AML-193 (cell line): ENCODE measurements at regions not wholly inside any gene's neighbourhood (a gene's known extent, or its start where the extent isn't known, plus 50 kb on each side); places are given as distances from the start of the nearest gene placed in this dataset.

ENCODE experiments used
- DNase-seq, 2 experiments: peaks; one replicate each; lab custom pipeline; 2025; lab: John Stamatoyannopoulos, UW

DNA sequence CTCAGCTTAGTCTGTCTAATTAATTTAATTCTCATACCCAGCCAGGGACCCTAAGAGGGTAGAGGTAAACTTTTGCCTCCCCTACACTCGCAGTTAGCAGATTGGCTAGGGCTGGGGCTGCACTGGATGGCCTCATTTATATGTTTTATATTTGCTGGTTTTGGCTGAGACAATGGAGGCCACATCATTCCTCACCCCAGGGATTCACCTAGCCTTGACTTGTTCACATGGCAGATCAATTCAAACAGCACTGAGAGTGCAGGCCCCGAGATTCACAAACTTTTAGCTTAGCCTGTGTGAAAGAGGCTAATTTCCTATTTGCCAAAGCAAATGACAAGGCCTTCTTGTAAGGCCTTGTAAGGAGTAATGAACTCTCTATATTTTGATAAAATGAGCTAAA, 844.4 kb downstream of the ARAP2 start:
- no peak for DNase-seq

DNA sequence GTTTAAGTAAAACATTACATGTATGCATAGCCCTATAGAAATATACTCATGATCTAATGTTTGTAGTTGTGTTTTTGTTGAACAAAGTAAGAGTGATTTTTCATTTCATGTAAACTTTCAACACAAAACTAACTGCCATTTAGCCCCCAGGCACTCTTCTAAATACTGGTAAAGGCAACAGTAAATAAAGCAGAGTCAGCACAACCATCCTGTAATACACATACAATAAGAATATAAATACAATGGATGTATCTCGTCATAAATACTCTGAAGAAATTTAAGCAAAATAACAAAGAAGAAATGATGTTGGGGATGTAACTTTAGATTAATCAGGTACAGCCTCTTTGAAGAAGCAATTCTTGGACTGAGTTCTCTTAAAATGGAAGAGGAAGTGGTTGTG, 821.2 kb downstream of the ARAP2 start:
- DNase-seq = no peak

DNA sequence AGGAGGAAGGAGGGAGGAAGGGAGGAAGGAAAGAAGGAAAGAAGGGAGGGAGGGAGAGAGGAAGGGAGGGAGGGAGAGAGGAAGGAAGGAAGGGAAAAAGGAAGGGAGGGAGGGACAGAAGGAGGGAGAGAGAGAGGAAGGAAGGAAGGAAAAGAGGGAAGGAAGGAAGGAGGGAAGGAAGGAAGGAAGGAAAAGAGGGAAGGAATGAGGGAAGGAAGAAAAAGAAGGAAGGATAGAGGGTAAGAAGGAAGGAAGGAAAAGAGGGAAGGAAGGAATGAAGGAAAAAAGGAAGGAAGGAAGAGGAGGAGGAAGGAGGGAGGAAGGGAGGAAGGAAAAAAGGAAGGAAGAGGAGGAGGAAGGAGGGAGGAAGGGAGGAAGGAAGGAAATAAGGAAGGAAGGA, 796.8 kb downstream of the ARAP2 start:
- DNase-seq = no peak

DNA sequence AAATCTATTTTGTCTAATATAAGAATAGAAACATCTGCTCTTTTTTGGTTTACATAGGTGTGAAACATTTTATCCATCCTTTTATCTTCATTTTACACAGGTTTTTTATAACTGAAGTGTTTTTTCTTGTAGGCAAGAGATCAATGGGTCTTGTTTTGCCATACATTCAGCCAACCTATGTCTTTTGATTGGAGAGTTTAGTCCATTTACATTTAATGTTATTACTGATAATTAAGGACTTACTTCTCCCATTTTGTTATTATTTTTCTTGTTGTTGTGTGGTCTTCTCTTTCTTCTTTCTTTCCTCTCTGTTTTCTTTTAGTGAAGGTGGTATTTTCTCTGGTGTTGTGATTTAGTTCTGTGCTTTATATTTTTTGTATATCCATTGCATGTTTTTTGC, 785.3 kb downstream of the ARAP2 start:
- no peak for DNase-seq

DNA sequence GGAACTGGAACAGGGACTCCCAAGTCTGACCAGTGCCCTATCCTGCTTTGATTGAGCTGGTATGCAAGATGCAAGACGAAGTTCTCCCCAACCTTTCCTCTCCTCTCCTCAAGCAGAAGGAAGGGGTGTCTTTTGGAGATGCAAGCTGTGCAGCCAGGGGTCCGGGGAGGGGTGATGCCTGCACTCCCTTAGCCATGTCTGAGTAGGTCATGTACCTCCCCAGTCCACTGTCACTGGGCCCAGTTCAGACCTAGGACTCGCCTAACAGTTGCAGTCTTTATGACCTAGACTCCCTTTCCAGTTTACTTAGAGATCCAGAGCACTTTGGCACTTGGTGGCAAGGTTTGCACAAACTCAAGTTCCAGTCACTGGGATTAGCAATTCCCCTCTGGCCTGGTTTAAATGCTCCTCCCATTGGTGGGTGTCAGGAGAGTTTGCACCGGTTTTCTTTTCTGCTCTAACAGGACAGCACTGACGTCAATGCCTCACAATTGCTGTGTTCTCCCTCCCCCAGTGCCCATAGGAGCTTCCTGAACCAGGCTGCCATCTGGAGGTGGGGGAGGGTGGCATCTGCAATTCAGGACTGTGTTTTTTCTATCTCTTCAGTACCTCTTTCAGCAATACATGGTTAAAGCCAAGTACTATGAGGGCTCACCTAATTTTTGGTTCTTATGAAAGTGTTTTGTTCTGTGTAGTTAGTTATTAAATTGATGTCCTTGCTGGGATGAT, 782.2 kb downstream of the ARAP2 start:
- no peak for DNase-seq

DNA sequence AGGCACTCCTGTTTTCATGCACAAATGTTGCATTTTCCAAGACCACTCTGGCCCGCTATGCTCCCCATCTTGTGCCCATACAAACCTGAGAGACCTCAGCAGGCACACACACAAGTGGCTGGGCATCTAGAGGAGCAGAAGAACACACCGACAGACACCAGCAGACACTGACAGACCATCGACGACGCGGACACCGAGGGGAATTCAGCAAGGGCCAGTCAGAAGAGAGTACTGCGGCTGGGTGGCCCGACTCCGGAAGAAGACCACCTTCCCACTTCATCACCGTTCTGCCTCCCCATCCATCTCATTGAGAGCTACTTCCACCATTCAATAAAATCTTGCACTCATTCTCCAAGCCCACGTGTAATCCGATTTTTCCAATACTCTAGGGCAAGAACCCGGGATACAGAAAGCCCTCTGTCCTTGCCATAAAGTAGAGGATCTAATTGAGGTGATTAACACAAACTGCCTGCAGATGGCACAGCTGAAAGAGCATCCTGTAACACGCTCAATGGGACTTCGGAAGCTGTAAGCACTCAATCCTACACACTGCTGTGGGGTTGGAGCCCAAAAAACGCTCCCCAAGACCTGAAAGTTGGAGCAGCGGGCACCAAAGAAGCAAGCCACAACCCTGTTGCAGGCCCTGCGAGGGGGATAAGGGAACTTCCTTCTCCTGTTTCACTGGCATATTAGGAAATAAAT, 780.9 kb downstream of the ARAP2 start:
- DNase-seq = no peak

DNA sequence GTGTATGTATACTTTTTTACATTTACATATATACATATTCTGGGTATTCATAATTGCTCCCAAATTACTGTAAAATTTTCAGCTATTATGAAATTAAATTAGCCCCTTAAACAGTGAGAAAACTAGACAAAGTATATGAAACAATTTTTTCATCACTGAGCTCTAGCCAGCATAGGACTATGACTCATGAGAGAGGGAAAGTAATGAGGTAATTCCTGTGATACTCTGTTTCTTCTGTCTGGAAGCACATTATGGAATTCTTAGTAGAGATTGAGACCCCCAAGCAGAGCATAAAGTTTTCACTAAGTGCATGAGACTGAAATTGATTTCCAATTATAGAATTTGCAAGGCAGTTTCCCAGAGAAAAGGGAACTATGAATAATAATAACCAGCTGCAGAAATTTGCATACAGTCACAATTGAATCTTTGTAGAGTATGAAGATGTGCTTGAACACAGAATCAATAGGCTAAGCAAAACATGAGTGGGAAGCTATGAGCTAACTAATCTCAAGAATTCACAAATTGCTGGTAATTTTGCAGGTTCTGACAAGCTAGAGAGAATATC, 779.3 kb downstream of the ARAP2 start:
- DNase-seq = no peak

DNA sequence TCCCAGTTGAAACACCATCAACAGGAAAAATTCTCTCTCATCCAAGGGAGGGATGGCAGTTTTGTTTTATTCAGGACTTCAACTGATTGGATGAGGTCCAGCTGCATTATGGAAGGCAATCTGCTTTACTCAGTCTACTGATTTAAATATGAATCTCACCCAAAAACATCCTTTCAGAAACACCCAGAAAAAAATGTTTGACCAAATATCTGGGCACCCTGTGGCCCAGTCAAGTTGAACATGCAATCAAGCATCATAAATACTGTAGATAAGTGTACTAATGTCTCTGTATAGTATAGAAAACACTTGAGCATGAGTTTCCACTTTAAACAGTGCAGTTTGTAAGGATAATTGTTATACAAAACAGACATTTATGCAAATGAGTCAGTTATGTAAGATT, 753.2 kb downstream of the ARAP2 start:
- no peak for DNase-seq

DNA sequence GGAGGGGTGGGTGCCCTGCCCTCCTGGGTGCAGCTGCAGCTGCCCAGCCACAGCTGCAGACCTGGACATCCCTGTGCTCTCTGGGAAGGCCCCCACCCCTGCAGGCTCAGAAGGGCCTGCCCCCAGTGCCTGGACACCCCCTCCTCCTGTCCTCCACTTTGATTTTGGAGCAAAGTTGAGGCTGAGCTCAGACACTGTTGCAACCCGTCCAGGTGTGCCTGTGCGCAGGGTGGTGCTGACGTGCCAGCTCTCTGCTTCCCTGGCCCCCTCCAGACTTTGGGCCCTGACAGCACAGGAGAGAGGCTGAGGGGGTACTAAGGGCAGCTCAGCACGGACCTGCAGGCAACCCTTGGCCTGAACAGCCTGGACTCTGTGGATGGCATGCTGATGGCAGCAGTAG, 750.3 kb downstream of the ARAP2 start:
- no peak for DNase-seq

DNA sequence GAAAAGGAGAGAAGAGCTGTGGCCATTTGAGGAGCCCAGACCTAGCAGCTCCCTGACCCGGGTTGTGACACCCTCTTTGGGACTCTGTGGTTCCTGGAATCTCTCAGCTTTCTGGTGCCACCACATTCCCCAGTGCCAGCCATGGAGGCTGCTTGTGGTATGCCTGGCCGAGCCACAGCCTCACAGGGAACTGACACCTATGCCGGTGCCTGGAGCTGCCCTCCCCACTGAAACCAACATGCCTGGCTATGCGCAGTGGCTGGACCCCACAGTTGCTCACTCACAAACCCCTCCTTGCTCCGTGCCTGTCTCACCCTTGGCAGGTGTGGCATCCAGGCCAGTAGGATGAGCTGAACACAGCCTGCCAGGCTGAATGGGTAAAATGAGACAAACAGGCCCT, 749.4 kb downstream of the ARAP2 start:
- no peak for DNase-seq

DNA sequence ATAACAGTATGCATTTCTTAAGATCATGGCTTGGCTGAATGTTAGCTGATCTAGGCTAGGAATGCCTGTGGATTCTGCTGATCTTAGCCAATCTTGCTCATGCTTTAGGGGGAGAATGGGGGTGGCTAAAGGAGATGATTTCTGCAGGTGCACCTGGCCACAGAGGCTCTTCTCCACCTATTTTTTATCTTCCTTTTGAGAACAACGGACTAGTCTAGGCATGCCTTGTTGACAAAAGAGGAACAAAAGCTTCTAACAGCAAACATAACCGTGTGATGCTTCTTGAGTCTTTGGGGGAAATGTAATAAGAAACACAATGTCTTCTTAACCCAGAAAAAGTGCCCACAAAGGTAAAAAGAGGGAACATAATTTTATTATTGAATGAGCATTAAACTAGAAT, 743.5 kb downstream of the ARAP2 start:
- no peak for DNase-seq

DNA sequence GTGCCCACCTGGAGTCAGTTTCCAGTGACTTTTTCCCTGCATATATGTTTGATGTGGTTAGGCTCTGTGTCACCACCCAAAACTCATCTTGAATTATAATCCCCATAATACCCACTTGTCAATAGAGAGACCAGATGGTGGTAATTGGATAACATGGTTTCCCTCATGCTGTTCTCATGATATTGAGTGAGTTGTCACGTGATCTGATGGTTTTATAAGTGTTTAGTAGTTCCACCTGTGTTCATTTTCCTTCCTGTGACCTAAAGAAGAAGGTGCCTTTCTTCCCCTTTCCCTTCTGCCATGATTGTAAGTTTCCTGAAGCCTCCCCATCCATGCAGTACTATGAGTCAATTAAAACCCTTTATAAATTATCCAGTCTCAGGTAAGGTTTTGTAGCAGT, 740.9 kb downstream of the ARAP2 start:
- DNase-seq = no peak

DNA sequence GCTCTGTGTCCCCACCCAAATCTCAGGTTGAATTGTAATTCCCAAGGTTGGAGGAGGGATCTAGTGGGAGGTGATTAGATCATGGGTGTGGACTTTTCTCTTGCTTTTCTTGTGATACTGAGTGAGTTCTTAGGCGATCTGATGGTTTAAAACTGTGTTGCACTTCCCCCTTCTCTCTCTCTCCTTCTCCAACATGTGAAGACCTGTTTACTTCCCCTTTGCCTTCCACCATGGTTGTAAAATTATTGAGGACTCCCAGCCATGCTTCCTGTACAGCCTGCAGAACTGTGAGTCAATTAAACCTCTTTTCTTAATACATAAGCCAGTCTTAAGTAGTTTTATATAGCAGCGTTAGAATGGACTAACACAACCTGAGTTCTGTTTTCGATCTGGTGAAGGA, 738.2 kb downstream of the ARAP2 start:
- DNase-seq = no peak

DNA sequence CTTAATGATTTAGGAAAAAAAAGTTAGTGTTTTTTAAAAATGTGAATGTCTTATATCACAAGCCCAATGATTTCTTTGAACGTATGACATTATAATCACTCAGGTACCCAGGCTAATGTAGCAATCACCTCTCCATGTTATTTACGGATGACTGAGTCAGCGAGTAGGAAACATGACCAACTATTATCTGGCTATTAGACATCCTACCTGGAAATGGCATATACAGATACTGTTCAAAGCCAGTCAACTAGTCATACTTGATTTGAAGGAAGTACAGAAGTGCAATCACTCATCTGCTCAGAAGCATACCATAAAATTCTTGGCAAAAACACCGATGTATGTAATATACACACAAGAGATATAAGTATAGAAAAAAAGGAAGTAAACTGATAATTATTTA, 732.5 kb downstream of the ARAP2 start:
- no peak for DNase-seq

DNA sequence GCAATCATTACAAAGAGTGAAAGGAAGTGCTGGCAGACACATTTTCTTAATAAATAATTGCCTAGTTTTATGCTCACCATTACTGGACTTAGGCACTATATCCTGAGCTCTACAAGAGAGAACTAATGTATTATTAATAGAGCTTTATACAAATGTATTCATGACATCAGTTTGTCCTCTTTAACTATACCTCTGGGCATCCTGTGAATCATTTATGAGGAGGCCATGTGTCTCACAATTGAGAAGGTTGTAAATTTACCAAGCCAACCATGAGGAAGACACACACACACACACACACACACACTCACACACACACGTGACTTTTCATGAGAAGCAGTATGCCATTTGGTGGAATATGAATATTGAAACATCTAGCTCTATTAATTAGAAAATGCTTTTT, 728.2 kb downstream of the ARAP2 start:
- no peak for DNase-seq

DNA sequence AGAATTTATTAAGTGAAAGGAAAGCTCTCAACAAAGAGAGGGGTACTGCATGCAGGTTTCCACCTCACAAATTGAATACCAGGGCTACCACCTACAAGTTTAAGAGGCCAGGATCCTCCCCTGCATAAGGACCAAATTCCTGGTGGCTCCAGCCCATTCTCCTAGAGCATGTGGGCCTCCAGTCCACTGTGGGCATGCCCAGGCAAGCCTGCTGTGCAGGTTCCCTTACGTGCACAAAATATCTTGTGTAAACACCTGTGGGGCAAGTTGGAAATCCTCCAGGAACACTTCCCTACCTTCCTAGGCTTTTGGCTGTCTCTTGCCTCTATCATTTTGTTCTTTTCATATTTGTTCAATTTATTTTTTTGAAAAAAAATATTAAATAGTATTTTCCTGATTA, 724.3 kb downstream of the ARAP2 start:
- DNase-seq = no peak

DNA sequence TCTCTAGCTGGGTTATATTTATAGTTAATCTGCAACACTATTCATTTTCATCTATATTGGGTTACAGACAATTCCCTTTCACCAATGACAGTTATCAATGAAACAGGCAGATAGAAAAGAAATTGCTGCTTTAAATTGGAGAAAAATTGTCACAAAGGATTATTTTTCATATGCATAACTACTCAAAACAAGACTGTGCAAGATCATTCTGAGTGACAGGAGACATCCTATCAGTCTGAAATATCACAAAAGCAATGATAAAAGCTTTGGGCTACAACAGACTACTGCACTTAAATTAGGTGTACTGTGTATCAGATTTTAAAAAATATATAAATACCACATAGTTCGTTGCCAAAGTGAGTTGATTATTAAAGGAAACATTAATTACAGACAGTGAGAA, 722.6 kb downstream of the ARAP2 start:
- no peak for DNase-seq

DNA sequence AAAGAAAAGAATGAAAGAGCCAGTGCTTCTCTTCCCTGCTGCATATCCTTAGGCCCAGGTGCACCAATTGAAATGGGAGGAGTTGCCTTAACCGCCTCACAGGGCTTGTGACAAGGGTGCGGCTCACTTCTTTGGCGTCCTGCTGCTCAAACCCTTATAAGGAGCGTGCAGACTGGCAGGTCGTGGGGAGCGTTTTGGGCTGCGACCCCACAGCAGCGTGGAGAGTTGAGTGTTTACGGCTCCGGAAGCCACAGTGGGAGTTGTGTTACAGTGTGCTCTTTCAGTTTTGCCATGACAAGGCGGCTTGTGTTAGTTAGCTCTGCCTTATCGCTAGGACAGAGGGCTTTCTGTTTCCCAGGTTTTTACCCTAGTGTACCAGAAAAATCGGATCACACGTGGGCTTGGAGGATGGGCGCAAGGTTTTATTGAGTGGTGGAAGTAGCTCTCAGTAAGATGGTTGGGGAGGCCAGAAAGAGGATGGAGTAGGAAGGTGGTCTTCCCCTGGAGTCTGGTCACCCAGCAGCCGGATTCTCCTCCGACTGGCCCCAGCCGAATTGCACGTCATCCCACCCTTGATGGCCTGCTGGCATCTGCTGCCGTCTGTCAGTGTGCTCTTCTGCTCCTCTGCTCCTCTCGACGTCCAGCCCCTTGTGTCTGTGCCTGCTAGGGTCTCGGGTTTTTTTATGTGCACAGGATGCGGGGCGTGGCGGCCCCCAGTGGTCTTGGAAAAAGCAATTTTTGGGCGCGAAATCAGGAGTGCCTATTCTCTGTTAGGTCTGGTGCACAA, 718.9 kb downstream of the ARAP2 start:
- no peak for DNase-seq

DNA sequence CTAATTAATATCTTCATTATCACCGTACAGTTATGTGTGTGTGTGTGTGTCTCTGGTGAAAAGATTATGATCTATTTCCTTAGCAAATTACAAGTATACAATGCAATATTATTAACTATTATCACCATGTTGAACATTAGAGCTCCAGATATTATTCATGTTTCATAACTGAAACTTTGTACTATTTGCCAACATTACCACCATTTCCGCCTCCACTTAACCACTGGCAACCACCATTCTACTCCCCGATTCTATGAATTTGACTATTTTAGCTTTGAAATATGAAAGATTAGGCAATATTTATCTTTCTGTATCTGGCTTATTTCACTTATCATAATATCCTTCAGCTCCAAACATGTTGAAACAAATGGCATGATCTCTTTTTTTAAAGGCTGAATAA, 717.9 kb downstream of the ARAP2 start:
- no peak for DNase-seq

DNA sequence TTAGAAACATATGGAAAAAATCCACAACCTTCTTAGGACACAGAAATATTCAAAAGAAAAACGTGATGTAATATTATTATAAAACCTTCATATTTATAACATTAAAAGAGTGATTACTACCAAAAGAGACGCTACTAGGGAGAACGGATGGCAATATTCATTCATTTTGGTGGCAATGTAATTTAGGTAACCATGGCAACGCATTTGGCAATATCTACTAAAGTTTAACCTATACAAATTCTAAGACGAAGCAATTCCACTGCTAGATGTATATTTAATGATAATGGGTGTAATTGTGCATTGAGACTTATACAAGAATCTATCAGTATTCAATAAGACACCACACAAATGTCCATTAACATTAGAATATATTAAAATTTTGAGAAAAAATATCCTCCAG, 709.4 kb downstream of the ARAP2 start:
- no peak for DNase-seq

DNA sequence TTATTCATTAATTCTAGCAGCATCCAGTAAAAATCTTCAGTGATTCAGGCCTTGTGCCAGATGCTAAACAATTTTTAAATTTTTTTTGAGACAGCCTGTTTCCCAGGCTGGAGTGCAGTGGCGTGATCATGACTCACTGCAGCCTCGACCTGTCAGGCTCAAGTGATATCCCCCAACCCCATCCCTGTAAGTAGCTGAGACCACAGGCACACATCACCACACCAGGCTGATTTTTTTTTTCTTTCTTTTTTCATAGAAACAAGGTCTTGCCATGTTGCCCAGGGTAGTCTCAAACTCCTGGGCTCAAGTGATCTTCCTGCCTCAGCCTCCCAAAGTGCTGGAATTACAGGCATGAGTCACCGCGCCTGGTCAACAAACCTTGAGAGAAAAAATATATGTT, 705.5 kb downstream of the ARAP2 start:
- DNase-seq = no peak

DNA sequence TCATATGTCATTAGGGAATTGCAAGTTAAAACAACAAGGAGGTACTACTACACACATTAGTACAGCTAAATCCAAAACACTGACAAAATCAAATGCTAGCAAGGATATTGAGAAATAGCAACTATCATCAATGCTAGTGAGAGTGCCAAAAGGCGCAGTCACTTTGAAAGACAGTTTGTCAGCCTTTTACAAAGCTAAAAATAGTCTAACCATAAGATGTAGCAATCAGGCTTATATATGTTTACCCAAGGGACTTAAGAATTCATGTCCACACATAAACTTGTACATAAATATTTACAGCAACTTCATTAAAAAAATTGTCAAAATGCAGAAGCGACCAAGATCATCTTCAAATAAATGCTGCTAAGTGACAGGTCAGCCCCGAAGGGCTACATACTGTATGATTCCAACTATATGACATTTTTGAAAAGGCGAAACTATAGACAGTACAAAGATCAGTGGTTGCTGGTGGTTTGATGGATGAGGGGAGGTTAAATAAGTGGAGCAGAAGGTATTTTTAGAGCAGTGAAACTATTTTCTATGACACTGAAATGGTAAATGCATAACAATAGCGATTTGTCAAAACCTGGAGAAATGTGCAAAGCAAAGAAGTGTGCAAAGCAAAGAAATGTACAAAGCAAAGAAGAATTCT, 704.8 kb downstream of the ARAP2 start:
- DNase-seq = no peak
